ENCODE measurements at regions not wholly inside any gene's neighbourhood (a gene's known extent, or its start where the extent isn't known, plus 50 kb on each side); places are given as distances from the start of the nearest gene placed in this dataset.

GRCh38 chr7:131249003-131249402 is 78.7 kb upstream of the MKLN1 start:
- H3K4me3 ChIP-seq (ENCODE audit: low read depth, low read length), result no peak overlapping the region
- in situ Hi-C loops (cut with HindIII; ENCODE audit: low sequenced_read_pairs), result no loop called here
- TF ChIP-seq CTCF (IDR thresholded peaks at IDR 0.05; ENCODE audit: low read depth, low read length), result no peak
- DNase-seq (ENCODE audit: low read depth, low spot score), result peak; percentile 95

- DNase-seq (ENCODE audit: low read depth, low spot score), result no peak
- TF ChIP-seq CTCF (IDR thresholded peaks at IDR 0.05; ENCODE audit: low read depth, low read length), result no peak
- in situ Hi-C loops (cut with HindIII; ENCODE audit: low sequenced_read_pairs), result no loop called here
- no peak overlapping the region for H3K4me3 ChIP-seq (ENCODE audit: low read depth, low read length)
Measured at GRCh38 chr7:131249483-131249882, 78.2 kb upstream of the MKLN1 start.

GRCh38 chr7:131250331-131250730 is 77.3 kb upstream of the MKLN1 start:
- TF ChIP-seq CTCF (IDR thresholded peaks at IDR 0.05; ENCODE audit: low read depth, low read length), result no peak
- in situ Hi-C loops (cut with HindIII; ENCODE audit: low sequenced_read_pairs), result no loop called here
- DNase-seq (ENCODE audit: low read depth, low spot score), result no peak
- no peak overlapping the region for H3K4me3 ChIP-seq (ENCODE audit: low read depth, low read length)

GRCh38 chr7:131251371-131251770 is 76.3 kb upstream of the MKLN1 start:
- in situ Hi-C loops (cut with HindIII; ENCODE audit: low sequenced_read_pairs), result no loop called here

GRCh38 chr7:131252976-131253375 is 74.7 kb upstream of the MKLN1 start:
- no peak for DNase-seq (ENCODE audit: low read depth, low spot score)
- in situ Hi-C loops (cut with HindIII; ENCODE audit: low sequenced_read_pairs), result no loop called here
- no peak for TF ChIP-seq CTCF (IDR thresholded peaks at IDR 0.05; ENCODE audit: low read depth, low read length)
- no peak overlapping the region for H3K4me3 ChIP-seq (ENCODE audit: low read depth, low read length)

More at GRCh38 chr7:131251371-131251770, 76.3 kb upstream of the MKLN1 start:
- no peak overlapping the region for H3K4me3 ChIP-seq (ENCODE audit: low read depth, low read length)
- TF ChIP-seq CTCF (IDR thresholded peaks at IDR 0.05; ENCODE audit: low read depth, low read length), result no peak
- DNase-seq (ENCODE audit: low read depth, low spot score), result no peak

- no peak for TF ChIP-seq CTCF (IDR thresholded peaks at IDR 0.05; ENCODE audit: low read depth, low read length)
- peak; percentile 24 for DNase-seq (ENCODE audit: low read depth, low spot score)
- H3K4me3 ChIP-seq (ENCODE audit: low read depth, low read length), result no peak overlapping the region
- in situ Hi-C loops (cut with HindIII; ENCODE audit: low sequenced_read_pairs), result no loop called here
Measured at GRCh38 chr7:131254211-131254610, 73.5 kb upstream of the MKLN1 start.

GRCh38 chr7:131255242-131255641 is 72.4 kb upstream of the MKLN1 start:
- H3K4me3 ChIP-seq (ENCODE audit: low read depth, low read length), result no peak overlapping the region
- no peak for TF ChIP-seq CTCF (IDR thresholded peaks at IDR 0.05; ENCODE audit: low read depth, low read length)
- DNase-seq (ENCODE audit: low read depth, low spot score), result no peak
- in situ Hi-C loops (cut with HindIII; ENCODE audit: low sequenced_read_pairs), result no loop called here
